T-helper 2 cell treated with Interferon-gamma antibody and Interleukin-4, amounts not matched to agents 100 ng/mL and 5 ng/mL, for 36 hours (primary cell): ENCODE measurements at regions not wholly inside any gene's neighbourhood (a gene's known extent, or its start where the extent isn't known, plus 50 kb on each side); places are given as distances from the start of the nearest gene placed in this dataset.
"Not testable (repeated sequence)": the region's sequence is repeated elsewhere in the genome, so short reads cannot be mapped to it uniquely, and the experiment has no call there.

Source experiments
- intact Hi-C: fragments of 100-400 bp; cut with micrococcal nuclease; formaldehyde crosslinking; loops from one replicate; pipeline ENCODE4 v1.15.1; 2023

- intact Hi-C loops = no loop called here
Measured at GRCh38 chr5:145008876-145009530, 826.1 kb downstream of the PRELID2 start.

GRCh38 chr5:144994356-144994755 lies 823.7 kb downstream of the KCTD16 start:
- intact Hi-C loops = not testable (repeated sequence)

GRCh38 chr5:144983101-144983500 lies 812.4 kb downstream of the KCTD16 start:
- intact Hi-C loops = no loop called here

- intact Hi-C loops = no loop called here
Measured at GRCh38 chr5:144979516-144980264, 809.0 kb downstream of the KCTD16 start.

- intact Hi-C loops = no loop called here
Measured at GRCh38 chr5:144972317-144972716, 801.6 kb downstream of the KCTD16 start.

GRCh38 chr5:144971108-144971850 lies 800.6 kb downstream of the KCTD16 start:
- intact Hi-C loops = no loop called here

GRCh38 chr5:144960296-144960695 lies 789.6 kb downstream of the KCTD16 start:
- intact Hi-C loops = no loop called here

- intact Hi-C loops = no loop called here
Measured at GRCh38 chr5:144958002-144958401, 787.3 kb downstream of the KCTD16 start.

- intact Hi-C loops = no loop called here
Measured at GRCh38 chr5:144950996-144951395, 780.3 kb downstream of the KCTD16 start.

GRCh38 chr5:144947023-144947422 lies 776.4 kb downstream of the KCTD16 start:
- intact Hi-C loops = no loop called here

- intact Hi-C loops = no loop called here
Measured at GRCh38 chr5:144945503-144945902, 774.8 kb downstream of the KCTD16 start.

- intact Hi-C loops = no loop called here
Measured at GRCh38 chr5:144944936-144945335, 774.3 kb downstream of the KCTD16 start.

GRCh38 chr5:144941004-144941403 lies 770.3 kb downstream of the KCTD16 start:
- intact Hi-C loops = no loop called here

- intact Hi-C loops = no loop called here
Measured at GRCh38 chr5:144918371-144918770, 747.7 kb downstream of the KCTD16 start.

GRCh38 chr5:144915452-144915851 lies 744.8 kb downstream of the KCTD16 start:
- intact Hi-C loops = no loop called here

- intact Hi-C loops = no loop called here
Measured at GRCh38 chr5:144913661-144914060, 743.0 kb downstream of the KCTD16 start.

- intact Hi-C loops = no loop called here
Measured at GRCh38 chr5:144896473-144896872, 725.8 kb downstream of the KCTD16 start.

- intact Hi-C loops = no loop called here
Measured at GRCh38 chr5:144886668-144887067, 716.0 kb downstream of the KCTD16 start.

- intact Hi-C loops = no loop called here
Measured at GRCh38 chr5:144882739-144883283, 712.1 kb downstream of the KCTD16 start.

GRCh38 chr5:144880513-144880912 lies 709.8 kb downstream of the KCTD16 start:
- intact Hi-C loops = no loop called here

- intact Hi-C loops = no loop called here
Measured at GRCh38 chr5:144876990-144877389, 706.3 kb downstream of the KCTD16 start.

GRCh38 chr5:144873076-144873475 lies 702.4 kb downstream of the KCTD16 start:
- intact Hi-C loops = no loop called here
